NCI-H748 (cell line): ENCODE measurements at regions not wholly inside any gene's neighbourhood (a gene's known extent, or its start where the extent isn't known, plus 50 kb on each side); places are given as distances from the start of the nearest gene placed in this dataset.

Experiments used
- DNase-seq: peaks from one replicate; lab custom pipeline; 2025; ENCODE audit not compliant: unreplicated experiment; lab: John Stamatoyannopoulos, UW

GRCh38 chr1:55747408-55747841 lies 532.3 kb upstream of the USP24 start:
- DNase-seq = no peak

GRCh38 chr1:55746710-55747109 lies 531.5 kb upstream of the USP24 start:
- no peak for DNase-seq

GRCh38 chr1:55741516-55741915 lies 526.4 kb upstream of the USP24 start:
- DNase-seq = no peak

GRCh38 chr1:55735106-55735505 lies 519.9 kb upstream of the USP24 start:
- DNase-seq = no peak

GRCh38 chr1:55726994-55727393 lies 511.8 kb upstream of the USP24 start:
- no peak for DNase-seq

- DNase-seq = no peak
These were observed 510.2 kb upstream of the USP24 start for GRCh38 chr1:55725378-55725777.

- DNase-seq = no peak
These were observed 509.6 kb upstream of the USP24 start for GRCh38 chr1:55724551-55725325.

GRCh38 chr1:55723001-55723400 lies 507.8 kb upstream of the USP24 start:
- DNase-seq = no peak

GRCh38 chr1:55720261-55720660 lies 505.1 kb upstream of the USP24 start:
- no peak for DNase-seq

GRCh38 chr1:55718758-55719671 lies 503.9 kb upstream of the USP24 start:
- DNase-seq = no peak

- DNase-seq = no peak
These were observed 501.9 kb upstream of the USP24 start for GRCh38 chr1:55717111-55717510.

GRCh38 chr1:55716610-55717009 lies 501.4 kb upstream of the USP24 start:
- no peak for DNase-seq

- no peak for DNase-seq
These were observed 501.0 kb upstream of the USP24 start for GRCh38 chr1:55716151-55716550.

GRCh38 chr1:55714230-55714629 lies 499.1 kb upstream of the USP24 start:
- no peak for DNase-seq

GRCh38 chr1:55713516-55713915 lies 498.4 kb upstream of the USP24 start:
- DNase-seq = no peak

GRCh38 chr1:55712148-55712547 lies 497.0 kb upstream of the USP24 start:
- no peak for DNase-seq

- DNase-seq = no peak
These were observed 493.6 kb upstream of the USP24 start for GRCh38 chr1:55708781-55709180.

- no peak for DNase-seq
These were observed 492.7 kb upstream of the USP24 start for GRCh38 chr1:55707846-55708245.

- no peak for DNase-seq
These were observed 492.0 kb upstream of the USP24 start for GRCh38 chr1:55707196-55707595.

- no peak for DNase-seq
These were observed 491.2 kb upstream of the USP24 start for GRCh38 chr1:55706397-55706796.

- DNase-seq = no peak
These were observed 488.7 kb upstream of the USP24 start for GRCh38 chr1:55703726-55704363.

GRCh38 chr1:55702064-55702463 lies 486.9 kb upstream of the USP24 start:
- DNase-seq = peak; percentile 47
